RKO (cell line): ENCODE measurements at regions not wholly inside any gene's neighbourhood (a gene's known extent, or its start where the extent isn't known, plus 50 kb on each side); places are given as distances from the start of the nearest gene placed in this dataset.
"Not testable (repeated sequence)": the region's sequence is repeated elsewhere in the genome, so short reads cannot be mapped to it uniquely, and the experiment has no call there.

Source experiments
- DNase-seq: peaks from one replicate; pipeline ENCODE4 v3.0.0-alpha.2; 2016; ENCODE audit warnings: low spot score

DNA sequence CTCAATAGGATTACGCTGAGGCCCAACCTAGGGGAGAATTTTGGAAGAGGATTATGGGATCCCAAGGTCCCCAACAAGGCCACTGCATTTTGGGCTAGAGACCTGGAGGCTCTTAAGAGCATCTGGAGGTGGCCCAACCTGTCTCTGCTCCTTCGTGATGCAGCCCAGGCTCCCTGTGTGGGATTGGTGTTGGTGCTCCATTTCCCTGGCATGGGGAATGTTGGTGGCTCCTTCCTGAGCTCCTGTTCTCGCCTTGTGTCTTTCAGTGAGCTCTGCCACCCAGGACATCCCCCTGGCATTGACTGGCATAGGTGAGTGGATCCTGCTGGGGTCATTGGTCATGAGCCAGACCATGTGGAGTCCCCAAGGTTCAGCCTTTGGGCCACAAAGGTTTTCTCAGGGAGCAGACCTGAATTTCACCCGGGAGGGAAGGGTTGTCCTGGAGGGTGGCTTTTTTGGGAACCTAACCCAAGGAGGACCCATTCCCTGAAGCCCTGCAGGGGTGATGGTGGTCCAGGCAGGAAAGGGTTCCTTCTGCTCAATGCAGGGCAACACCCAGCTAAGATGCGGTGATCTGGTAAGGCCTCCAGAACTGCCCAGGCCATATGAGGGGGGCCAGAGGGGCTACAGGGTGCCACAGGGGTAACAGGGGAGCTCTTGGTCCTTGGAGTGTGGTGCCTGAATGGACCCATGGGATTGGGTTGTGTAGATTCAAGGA lies 202.5 kb downstream of the UBE3A start:
- no peak for DNase-seq

DNA sequence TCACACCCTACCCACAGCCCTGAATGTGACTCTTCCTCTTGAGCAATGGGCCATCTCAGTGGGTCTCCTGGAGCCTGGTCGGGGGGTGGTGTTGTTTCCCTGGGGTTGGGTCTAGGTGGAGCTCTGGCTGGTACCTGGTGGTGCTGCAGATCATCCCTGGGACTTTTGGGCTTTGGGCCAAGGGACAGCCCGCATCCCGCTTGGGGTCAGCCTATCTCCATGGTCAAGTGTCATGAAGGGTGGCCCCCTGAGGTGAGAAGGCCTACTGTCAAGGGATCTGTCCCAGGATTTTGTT lies 202.0 kb downstream of the UBE3A start:
- DNase-seq = no peak

DNA sequence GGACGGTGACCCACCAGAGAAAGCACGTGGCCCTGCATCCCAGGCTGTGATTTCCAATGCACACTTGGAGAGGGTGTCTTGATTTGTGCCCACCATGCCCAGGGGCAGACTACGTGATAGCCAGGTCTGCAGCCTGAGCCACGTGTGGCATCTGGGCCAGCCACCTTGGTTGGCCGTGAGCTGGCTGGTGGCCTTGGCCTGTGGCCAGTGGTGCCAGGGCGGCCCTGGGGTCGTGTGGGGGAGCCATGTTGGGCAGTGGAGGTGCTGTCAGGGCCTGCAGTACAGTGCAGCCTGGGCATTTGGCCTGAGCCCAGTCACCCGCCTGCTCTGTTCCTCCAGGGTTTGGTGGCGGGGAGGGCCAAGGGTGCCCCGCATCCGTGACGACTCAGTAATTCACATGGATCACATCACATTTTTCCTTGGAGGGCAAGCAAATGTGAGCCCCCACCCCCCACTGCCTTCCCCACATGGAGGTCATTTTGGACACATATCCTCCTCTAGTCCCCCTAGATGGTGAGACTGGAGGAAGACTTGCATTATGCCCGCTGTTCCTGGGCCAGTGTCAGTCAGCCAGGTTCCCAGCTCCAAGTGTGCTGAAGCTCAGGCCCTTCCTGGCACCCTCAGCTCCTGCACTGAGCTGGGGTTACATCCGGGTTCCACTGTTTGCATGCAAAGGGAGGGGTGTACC lies 201.4 kb downstream of the UBE3A start:
- no peak for DNase-seq

DNA sequence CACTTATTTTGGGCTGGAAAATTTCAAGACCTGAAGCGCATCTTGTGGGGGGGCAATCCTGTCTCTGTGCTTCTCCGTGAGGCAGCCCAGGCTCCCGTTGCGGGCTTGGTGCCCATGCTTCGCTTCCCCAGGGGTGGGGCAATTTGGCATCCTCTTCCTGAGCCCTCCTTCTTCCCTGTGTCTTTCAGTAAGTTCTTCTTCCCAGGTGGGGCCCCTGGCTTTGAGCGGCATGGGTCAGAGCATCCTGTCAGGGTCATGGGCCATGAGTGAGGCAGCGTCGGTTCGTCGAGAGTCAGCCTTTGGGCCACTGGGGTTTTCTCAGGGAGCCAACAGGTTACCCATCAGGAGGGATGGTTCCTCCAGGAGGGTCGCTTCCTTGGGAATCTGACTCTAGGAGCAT lies 200.7 kb downstream of the UBE3A start:
- DNase-seq = no peak

DNA sequence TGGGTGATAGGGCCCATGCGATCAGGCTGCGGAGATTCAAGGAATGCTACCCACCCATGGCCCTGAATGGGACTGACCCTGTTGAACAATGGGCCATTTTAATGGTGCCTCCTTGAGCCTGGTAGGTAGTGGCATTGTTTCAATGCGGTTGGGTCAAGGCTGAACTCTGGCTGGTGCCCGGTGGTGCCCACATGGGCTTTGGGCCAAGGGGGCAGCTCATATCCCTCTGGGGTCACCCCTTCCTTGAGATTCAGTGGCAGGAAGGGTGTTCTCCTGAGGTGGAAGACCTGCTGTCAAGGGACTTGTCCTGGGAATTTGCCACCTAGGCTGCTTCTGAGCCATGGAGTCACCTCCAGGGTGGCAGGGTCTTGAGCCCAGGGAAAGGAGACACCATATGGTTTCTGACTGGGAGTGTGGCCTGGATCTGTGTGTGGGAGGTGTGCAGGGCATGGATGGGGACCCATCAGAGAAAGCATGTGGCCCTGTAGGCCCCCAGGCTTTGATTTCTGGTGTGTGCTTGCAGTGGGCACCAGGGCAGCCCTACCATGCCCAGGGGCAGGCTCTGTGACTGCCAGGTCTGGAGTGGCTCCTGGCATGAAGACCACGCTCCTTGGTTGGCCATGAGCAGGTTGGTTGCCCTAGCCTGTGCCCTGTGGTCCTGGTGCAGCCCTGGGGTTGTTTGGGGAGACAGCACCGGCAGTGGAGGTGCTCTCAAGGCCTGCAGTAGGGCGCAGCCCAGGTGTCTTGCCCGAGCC lies 199.9 kb downstream of the UBE3A start:
- no peak for DNase-seq

DNA sequence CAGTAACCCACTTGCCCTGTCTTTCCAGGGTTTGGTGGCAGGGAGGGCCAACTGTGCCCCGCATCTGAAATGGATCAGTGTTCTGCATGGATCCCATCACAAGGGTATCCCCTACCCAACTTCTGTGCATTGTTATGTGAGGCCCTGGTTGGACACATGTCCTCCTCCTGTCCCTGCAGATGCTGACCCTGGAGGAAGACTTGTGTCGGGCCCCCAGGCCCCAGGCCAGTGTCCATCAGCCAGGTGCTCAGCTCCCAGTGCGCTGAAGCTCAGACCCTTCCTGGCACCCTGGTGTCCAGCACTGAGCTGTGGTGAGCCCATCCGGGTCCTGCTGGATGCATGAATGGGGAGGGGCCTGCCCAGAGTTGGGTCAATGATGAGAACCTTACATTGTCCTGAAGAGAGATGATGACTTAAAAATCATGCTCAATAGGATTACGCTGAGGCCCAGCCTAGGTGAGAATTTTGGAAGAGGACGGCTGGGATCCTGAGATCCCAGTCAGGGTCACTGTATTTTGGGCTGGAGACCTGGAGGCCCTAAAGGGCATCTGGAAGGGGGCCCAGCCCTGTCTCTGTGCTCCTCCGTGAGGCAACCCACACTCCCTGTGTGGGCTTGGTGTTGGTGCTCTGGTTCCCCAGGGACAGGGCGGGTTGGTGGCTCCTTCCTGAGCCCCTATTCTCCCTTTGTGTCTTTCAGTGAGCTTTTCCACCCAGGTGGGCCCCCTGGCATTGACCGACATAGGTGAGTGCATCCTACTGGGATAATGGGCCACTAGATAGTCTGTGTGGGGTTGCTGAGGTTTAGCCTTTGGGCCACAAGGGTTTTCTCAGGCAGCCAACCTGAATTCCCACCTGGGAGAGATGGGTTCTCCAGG lies 199.1 kb downstream of the UBE3A start:
- DNase-seq = no peak

DNA sequence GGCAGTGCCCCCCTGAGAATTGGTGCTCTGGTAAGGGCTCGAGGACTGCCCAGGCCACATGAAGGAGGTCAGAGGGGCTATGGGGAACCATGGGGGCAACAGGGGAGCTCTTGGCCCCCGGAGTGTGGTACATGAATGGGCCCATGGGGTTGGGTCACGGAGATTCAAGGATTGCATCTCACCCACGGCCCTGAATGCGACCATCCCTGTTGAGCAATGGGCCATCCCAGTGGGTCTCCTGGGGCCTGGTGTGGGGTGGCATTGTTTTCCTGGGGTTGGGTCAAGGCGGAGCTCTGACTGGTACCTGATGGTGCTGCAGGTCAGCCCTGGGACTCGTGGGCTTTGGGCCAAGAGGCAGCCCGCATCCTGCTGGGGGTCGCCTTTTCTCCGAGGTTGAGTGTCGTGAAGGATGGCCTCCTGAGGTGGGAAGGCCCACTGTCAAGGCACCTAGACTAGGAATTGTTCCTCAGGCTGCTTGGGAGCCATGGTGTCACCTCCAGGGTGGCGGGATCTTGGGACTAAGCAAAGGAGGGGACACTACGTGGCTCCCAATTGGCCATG lies 198.3 kb downstream of the UBE3A start:
- DNase-seq = no peak

DNA sequence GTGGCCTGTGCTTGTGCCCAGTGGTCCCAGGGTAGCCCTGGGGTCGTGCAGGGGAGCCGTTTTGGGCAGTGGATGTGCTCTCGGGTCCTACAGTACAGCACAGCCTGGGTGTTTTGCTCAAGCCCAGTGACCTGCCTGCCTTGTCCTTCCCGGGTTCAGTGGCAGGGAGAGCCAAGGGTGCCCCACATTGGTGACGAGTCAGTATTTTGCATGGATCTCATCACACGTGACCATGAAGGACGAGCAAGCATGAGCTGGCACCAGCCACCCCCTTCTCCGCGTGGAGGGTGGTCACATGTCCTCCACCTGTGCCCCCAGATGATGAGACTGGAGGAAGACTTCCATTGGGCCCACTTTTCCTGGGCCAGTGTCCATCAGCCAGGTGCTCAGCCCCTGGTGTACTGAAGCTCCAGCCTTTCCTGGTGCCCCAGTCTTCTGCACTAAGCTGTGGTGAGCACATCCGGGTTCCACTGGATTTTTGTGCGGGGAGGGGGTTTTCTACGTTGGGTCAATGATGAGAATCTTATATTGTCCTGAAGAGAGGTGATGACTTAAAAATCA lies 197.5 kb downstream of the UBE3A start:
- DNase-seq = no peak

DNA sequence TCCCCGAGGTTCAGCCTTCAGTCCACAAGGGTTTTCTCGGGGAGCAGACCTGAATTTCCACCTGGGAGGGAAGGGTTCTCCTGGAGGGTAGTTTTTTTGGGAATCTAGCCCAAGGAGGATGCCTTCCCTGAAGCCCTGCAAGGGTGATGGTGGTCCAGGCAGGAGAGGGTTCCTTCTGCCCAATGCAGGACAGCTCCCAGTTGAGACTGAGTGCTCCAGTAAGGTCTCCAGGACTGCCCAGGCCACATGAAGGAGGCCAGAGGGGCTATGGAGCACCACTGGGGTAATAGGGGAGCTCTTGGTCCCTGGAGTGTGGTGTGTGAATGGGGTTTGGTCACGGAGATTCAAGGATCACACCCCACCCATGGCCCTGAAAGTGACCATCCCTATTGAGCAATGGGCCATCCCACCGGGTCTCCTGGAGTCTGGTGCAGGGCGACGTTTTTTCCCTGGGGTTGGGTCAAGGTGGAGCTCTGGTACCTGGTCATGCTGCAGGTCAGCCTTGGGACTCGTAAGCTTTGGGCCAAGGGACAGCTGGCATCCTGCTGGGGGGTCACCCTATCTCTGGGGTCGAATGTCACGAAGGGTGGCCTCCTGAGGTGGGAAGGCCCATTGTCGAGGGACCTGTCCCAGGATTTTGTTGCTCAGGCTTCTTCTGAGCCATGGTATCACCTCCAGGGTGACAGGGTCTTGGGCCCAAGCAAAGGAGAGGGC lies 196.5 kb downstream of the UBE3A start:
- DNase-seq = no peak

DNA sequence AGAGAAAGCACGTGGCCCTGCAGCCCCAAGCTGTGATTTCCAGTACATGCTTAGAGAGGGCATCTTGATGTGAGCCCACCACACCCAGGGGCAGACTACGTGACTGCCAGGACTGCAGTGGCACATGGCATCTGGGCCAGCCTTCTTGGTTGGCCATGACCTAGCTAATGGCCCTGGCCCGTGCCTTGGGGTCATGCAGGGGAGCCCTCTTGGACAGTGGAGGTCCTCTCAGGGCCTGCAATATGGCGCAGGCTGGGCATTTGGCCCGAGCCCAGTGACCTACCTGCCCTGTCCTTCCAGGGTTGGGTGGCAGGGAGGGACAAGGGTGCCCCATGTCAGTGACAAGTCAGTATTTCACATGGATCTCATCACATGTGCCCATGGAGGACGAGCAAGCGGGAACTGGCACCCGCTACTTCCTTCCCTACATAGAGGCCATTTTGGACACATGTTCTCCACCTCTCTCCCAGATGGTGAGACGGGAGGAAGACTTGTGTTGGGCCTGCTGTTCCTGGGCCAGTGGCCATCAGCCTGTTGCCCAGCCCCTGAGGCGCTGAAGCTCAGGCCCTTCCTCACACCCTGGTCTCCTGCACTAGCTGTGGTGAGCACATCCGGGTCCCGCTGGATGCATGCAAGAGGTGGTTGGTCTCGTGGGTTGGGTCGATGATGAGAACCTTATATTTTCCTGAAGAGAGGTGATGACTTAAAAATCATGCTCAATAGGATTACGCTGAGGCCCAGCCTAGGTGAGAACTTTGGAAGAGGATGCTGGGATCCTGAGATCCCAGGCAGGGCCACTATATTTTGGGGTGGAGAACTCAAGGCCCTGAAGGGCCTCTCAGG lies 195.6 kb downstream of the UBE3A start:
- no peak for DNase-seq

DNA sequence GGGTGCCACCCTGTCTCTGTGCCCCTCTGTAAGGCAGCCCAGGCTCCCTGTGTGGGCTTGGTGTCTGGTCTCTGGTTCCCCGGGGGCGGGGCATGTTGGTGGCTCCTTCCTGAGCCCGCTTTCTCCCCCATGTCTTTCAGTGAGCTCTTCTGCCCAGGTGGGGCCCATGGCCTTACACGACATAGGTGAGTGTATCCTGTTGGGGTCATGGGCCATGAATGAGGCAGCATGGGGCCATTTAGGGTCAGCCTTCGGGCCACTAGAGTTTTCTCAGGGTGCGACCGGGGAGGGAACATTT lies 195.1 kb downstream of the UBE3A start:
- no peak for DNase-seq

DNA sequence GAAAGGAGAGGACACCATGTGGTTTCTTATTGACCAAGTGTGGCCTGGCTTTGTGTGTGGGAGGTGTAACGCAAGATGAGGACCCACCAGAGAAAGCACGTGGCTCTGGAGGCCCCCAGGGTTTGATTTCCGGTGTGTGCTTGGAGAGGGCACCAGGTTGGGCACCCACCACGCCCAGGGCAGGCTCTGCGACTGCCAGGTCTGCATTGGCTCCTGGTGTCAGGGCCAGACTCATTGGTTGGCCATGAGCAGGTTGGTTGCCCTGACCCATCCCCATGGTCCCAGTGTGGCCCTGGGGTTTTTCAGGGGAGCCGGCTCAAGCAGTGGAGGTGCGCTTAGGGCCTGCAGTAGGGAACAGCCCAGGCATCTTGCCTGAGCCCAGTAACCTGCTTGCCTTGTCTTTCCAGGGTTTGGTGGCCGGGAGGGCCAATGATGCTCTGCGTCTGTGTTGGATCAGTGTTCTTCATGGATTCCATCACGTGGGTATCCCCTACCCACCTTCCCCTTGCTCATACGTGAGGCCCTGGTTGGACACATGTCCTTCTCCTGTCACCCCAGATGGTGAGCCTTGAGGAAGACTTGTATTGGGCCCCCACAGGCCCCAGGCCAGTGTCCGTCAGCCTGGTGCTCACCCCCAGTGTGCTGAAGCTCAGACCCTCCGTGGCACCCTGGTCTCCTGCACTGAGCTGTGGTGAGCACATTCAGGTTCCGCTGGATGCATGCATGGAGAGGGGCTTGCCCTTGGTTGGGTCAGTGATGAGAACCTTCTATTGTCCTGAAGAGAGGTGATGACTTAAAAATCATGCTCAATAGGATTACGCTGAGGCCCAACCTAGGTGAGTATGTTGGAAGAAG lies 193.9 kb downstream of the UBE3A start:
- DNase-seq = no peak

DNA sequence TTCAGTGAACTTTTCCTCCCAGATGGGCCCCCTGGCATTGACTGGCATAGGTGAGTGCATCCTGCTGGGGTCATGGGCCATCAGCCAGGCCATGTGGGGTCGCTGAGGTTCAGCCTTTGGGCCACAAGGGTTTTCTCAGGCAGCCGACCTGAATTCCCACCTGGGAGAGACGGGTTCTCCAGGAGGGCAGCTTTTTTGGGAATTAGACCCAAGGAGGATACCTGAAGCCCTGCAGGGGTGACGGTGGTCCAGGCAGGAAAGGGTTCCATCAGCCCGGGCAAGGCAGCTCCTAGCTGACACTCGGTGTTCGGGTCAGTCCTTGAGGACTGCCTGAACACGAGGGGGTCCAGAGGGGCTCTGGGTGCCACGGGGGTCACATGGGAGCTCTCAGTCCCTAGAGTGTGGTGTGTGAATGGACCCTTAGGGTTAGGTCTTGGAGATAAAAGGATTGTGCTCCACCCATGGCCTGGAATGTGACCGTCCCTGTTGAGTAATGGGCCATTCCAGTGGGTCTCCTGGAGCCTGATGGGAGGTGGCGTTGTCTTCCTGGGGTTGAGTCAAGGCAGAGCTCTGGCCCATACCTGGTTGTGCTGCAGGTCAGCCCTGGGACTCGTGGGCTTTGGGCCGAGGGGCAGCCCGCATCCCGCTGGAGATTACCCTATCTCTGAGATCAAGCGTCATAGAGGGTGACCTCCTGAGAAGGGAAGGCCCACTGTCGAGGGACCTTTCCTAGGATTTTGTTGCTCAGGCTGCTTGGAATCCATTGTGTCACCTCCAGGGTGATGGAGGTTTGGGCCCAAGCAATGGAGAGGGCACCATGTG lies 192.8 kb downstream of the UBE3A start:
- no peak for DNase-seq

DNA sequence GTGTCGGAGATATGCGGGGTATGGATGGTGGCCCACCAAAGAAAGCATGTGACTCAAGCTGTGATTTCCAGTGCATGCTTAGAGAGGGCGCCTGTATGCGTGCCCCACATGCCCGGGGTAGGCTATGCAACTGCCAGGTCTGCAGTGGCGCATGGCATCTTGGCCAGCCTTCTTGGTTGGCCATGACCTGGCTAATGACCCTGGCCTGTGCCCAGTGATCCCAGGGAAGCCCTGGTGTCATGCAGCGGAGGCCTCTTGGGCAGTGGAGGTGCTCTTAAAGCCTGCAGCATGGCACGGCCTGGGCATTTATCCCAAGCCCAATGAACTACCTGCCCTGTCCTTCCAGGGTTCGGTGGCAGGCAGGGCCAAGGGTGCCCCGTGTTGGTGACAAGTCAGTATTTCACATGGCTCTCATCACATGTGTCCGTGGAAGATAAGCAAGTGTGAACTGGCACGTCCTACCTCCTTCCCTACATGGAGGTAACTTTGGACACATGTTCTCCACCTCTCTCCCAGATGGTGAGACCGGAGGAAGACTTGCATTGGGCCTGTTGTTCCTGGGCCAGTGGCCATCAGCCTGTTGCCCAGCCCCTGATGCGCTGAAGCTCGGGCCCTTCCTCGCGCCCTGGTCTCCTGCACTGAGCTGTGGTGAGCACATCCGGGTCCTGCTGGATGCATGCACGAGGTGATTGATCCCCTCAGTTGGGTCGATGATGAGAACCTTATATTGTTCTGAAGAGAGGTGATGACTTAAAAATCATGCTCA lies 192.0 kb downstream of the UBE3A start:
- no peak for DNase-seq

DNA sequence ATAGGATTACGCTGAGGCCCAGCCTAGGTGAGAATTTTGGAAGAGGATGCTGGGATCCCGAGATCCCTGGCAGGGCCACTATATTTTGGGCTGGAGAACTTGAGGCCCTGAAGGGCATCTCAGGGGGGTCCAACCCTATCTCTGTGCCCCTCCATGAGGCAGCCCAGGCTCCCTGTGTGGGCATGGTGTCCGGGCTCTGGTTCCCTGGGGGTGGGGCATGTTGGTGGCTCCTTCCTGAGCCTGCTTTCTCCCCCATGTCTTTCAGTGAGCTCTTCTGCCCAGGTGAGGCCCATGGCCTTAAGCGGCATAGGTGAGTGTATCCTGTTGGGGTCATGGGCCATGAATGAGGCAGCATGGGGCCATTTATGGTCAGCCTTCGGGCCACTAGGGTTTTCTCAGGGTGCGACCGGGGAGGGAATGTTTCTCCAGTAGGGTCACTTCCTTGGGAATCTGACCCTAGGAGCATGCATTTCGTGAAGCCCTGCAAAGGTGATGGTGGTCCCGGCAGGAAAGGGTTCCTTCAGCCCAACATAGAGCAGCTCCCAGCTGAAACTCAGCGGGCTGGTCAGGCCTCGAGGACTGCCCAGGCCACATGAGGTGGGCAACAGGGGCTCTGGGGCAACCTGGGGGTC lies 191.3 kb downstream of the UBE3A start:
- no peak for DNase-seq

DNA sequence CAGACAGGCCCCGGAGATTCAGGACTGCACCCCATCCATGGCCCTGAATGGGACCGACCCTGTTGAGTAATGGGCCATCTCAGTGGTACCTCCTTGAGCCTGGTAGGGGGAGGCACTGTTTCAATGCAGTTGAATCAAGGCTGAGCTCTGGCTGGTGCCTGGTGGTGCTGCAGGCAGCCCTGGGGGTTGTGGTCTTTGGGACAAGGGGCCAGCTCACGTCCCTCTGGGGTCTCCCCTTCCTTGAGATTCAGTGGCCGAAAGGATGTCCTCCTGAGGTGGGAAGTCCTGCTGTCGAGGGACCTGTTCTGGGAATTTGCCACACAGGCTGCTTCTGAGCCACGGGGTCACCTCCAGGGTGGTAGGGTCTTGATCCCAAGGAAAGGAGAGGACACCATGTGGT lies 190.7 kb downstream of the UBE3A start:
- DNase-seq = not testable (repeated sequence)

DNA sequence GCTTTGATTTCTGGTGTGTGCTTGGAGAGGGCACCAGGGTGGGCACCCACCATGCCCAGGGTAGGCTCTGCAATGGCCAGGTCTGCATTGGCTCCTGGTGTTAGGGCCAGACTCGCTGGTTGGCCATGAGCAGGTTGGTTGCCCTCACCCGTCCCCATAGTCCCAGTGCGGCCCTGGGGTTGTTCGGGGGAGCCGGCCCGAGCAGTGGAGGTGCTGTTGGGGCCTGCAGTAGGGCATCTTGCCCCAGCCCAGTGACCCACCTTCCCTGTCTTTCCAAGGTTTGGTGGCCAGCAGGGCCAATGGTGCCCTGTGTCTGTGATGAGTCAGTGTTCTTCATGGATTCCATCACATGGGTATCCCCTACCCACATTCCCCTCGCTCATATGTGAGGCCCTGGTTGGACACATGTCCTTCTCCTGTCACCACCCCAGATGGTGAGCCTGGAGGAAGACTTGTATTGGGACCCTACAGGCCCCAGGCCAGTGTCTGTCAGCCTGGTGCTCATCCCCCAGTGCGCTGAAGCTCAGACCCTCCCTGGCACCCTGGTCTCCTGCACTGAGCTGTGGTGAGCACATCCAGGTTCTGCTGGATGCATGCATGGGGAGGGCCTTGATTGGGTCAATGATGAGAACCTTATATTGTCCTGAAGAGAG lies 190.1 kb downstream of the UBE3A start:
- DNase-seq = no peak
